ENCODE measurements at regions not wholly inside any gene's neighbourhood (a gene's known extent, or its start where the extent isn't known, plus 50 kb on each side); places are given as distances from the start of the nearest gene placed in this dataset.

GRCh38 chr7:12757443-12757842, 70.0 kb downstream of the ARL4A start:
- no peak overlapping the region for H3K27ac ChIP-seq (replicated peaks; ENCODE audit: low read length)

DNA sequence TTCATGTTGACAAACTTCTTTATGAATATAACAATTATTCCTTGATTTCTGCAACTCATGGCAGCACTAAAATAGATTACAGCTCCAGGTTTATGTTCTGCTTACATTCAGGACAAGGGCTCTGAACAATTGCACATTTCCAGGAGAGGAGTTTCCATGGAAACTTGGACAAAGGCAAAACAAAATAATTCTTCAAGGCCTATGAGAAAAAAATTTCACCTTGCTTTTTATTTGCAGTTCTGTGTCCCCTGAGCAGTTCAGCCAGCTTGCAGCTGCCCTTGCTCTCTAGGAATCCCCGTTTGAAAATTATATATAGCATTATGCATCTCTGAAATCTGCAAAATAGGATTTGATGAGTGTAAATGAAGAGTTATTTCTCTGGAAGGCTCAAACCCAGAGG, 71.7 kb downstream of the ARL4A start:
- H4K8ac ChIP-seq (ENCODE audit: low read depth, low read length): no peak overlapping the region
- no peak overlapping the region for H3K23ac ChIP-seq (ENCODE audit: low read depth, low read length, poor library complexity)
- no peak overlapping the region for H2BK12ac ChIP-seq (ENCODE audit: low read length)
- no CpG with 5 or more reads among the region's 1 CpG for WGBS, 2 donors (ENCODE audit: extremely low coverage in 2 of 2, insufficient read length in 2 of 2, insufficient replicate concordance in 1 of 2)
- H3K18ac ChIP-seq (ENCODE audit: low read length): no peak overlapping the region
- H3K27me3 ChIP-seq (ENCODE audit: control insufficient read depth in 3 of 3, insufficient read depth in 3 of 3, low read depth in 1 of 3, low read length in 3 of 3): no peaks in the 10 kb centered on the region
- DNase-seq (ENCODE audit: low spot score): no peak
- no peak overlapping the region for H2BK120ac ChIP-seq (ENCODE audit: low read depth, low read length)
- H3K9ac ChIP-seq (ENCODE audit: low read depth, low read length, poor library complexity): no peak overlapping the region
- H2AK5ac ChIP-seq (ENCODE audit: low read depth, low read length): no peak overlapping the region
- H3K9me3 ChIP-seq (replicated peaks in 1 of 2; ENCODE audit: control insufficient read depth in 2 of 2, insufficient read depth in 1 of 2, low read depth in 1 of 2, low read length in 2 of 2): peaks cover 2% of the 10 kb centered on the region in 2 donors
- H3K4me3 ChIP-seq (ENCODE audit: low read length in 2 of 2): no peak overlapping the region
- peaks cover 0 to 1% of the 10 kb centered on the region in 2 donors for H3K36me3 ChIP-seq (replicated peaks in 1 of 2; ENCODE audit: control insufficient read depth in 2 of 2, insufficient read depth in 2 of 2, low read length in 2 of 2)
- H3K14ac ChIP-seq (ENCODE audit: low read length): no peak overlapping the region
- H3K4ac ChIP-seq (ENCODE audit: low read length): no peak overlapping the region
- no peak overlapping the region for H2BK15ac ChIP-seq (ENCODE audit: low read length)
- no peak overlapping the region for H2BK5ac ChIP-seq (ENCODE audit: low read length)
- H3K27ac ChIP-seq (replicated peaks; ENCODE audit: low read length): no peak overlapping the region
- no peak overlapping the region for H4K91ac ChIP-seq (ENCODE audit: low read depth, low read length, poor library complexity)
- no peaks in the 10 kb centered on the region for H3K79me1 ChIP-seq (ENCODE audit: low read depth, low read length)
- H2AFZ ChIP-seq (ENCODE audit: low read length): no peak overlapping the region
- H3K4me2 ChIP-seq (ENCODE audit: insufficient read depth, low read length, poor library complexity, severe bottlenecking): no peak overlapping the region
- H3K4me1 ChIP-seq (ENCODE audit: control insufficient read depth in 2 of 2, insufficient read depth in 1 of 2, low read depth in 1 of 2, low read length in 2 of 2): peaks cover 0 to 15% of the 10 kb centered on the region in 2 donors

More at GRCh38 chr7:12757443-12757842, 70.0 kb downstream of the ARL4A start:
- no peak overlapping the region for H2AK5ac ChIP-seq (ENCODE audit: low read depth, low read length)
- no CpG with 5 or more reads among the region's 3 CpGs for WGBS, 2 donors (ENCODE audit: extremely low coverage in 2 of 2, insufficient read length in 2 of 2, insufficient replicate concordance in 1 of 2)
- H3K23ac ChIP-seq (ENCODE audit: low read depth, low read length, poor library complexity): no peak overlapping the region
- H4K8ac ChIP-seq (ENCODE audit: low read depth, low read length): no peak overlapping the region
- no peak overlapping the region for H3K4me3 ChIP-seq (ENCODE audit: low read length in 2 of 2)
- no peak overlapping the region for H2BK5ac ChIP-seq (ENCODE audit: low read length)
- no peak overlapping the region for H3K9ac ChIP-seq (ENCODE audit: low read depth, low read length, poor library complexity)
- no peaks in the 10 kb centered on the region for H3K79me1 ChIP-seq (ENCODE audit: low read depth, low read length)
- H3K18ac ChIP-seq (ENCODE audit: low read length): no peak overlapping the region
- H3K27me3 ChIP-seq (ENCODE audit: control insufficient read depth in 3 of 3, insufficient read depth in 3 of 3, low read depth in 1 of 3, low read length in 3 of 3): no peaks in the 10 kb centered on the region
- no peak overlapping the region for H4K91ac ChIP-seq (ENCODE audit: low read depth, low read length, poor library complexity)
- peaks cover 2% of the 10 kb centered on the region in 2 donors for H3K9me3 ChIP-seq (replicated peaks in 1 of 2; ENCODE audit: control insufficient read depth in 2 of 2, insufficient read depth in 1 of 2, low read depth in 1 of 2, low read length in 2 of 2)
- H2AFZ ChIP-seq (ENCODE audit: low read length): no peak overlapping the region
- no peak overlapping the region for H2BK15ac ChIP-seq (ENCODE audit: low read length)
- H3K4ac ChIP-seq (ENCODE audit: low read length): no peak overlapping the region
- no peak overlapping the region for H2BK12ac ChIP-seq (ENCODE audit: low read length)
- DNase-seq (ENCODE audit: low spot score): no peak
- H3K4me2 ChIP-seq (ENCODE audit: insufficient read depth, low read length, poor library complexity, severe bottlenecking): no peak overlapping the region
- no peak overlapping the region for H3K14ac ChIP-seq (ENCODE audit: low read length)
- H3K36me3 ChIP-seq (replicated peaks in 1 of 2; ENCODE audit: control insufficient read depth in 2 of 2, insufficient read depth in 2 of 2, low read length in 2 of 2): peaks cover 0 to 1% of the 10 kb centered on the region in 2 donors
- no peak overlapping the region for H2BK120ac ChIP-seq (ENCODE audit: low read depth, low read length)
- peaks cover 0 to 11% of the 10 kb centered on the region in 2 donors for H3K4me1 ChIP-seq (ENCODE audit: control insufficient read depth in 2 of 2, insufficient read depth in 1 of 2, low read depth in 1 of 2, low read length in 2 of 2)

DNA sequence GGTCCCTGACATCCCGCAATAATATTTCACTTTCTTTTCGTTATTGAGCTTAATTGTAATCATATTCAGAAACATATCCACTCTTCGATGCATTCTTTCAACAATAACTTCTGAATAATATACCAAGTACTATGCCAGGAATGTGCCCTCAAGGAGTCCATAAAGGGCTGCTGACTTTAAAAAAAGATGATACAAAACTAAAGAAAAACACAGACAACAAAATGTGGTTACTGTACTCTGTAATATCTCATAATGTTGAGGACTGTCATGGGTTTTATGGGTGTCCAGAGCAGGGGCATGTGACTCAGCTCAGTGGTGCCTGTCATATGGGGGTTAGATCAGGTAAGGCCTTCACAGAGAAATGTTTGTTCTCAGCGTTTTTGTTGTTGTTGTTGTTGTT, 73.7 kb downstream of the ARL4A start:
- Histone ChIP-seq H2BK120ac (ENCODE audit: low read depth, low read length) (no peak overlapping the region), H4K91ac (ENCODE audit: low read depth, low read length, poor library complexity) (no peak overlapping the region), H3K27ac (replicated peaks; ENCODE audit: low read length) (no peak overlapping the region), H3K4me2 (ENCODE audit: insufficient read depth, low read length, poor library complexity, severe bottlenecking) (no peak overlapping the region), H2AFZ (ENCODE audit: low read length) (no peak overlapping the region), H3K9me3 (replicated peaks in 1 of 2; ENCODE audit: control insufficient read depth in 2 of 2, insufficient read depth in 1 of 2, low read depth in 1 of 2, low read length in 2 of 2) (peaks cover 2% of the 10 kb centered on the region in 2 donors), H3K36me3 (replicated peaks in 1 of 2; ENCODE audit: control insufficient read depth in 2 of 2, insufficient read depth in 2 of 2, low read length in 2 of 2) (peaks cover 0 to 1% of the 10 kb centered on the region in 2 donors), H3K4ac (ENCODE audit: low read length) (no peak overlapping the region), H3K4me1 (ENCODE audit: control insufficient read depth in 2 of 2, insufficient read depth in 1 of 2, low read depth in 1 of 2, low read length in 2 of 2) (peaks cover 3 to 23% of the 10 kb centered on the region in 2 donors), H3K79me1 (ENCODE audit: low read depth, low read length) (no peaks in the 10 kb centered on the region), H4K8ac (ENCODE audit: low read depth, low read length) (no peak overlapping the region), H2BK15ac (ENCODE audit: low read length) (no peak overlapping the region), H3K27me3 (ENCODE audit: control insufficient read depth in 3 of 3, insufficient read depth in 3 of 3, low read depth in 1 of 3, low read length in 3 of 3) (no peaks in the 10 kb centered on the region), H3K9ac (ENCODE audit: low read depth, low read length, poor library complexity) (no peak overlapping the region), H2BK12ac (ENCODE audit: low read length) (no peak overlapping the region), H2BK5ac (ENCODE audit: low read length) (no peak overlapping the region), H3K23ac (ENCODE audit: low read depth, low read length, poor library complexity) (no peak overlapping the region), H3K4me3 (ENCODE audit: low read length in 2 of 2) (no peak overlapping the region), H2AK5ac (ENCODE audit: low read depth, low read length) (no peak overlapping the region), H3K18ac (ENCODE audit: low read length) (no peak overlapping the region), H3K14ac (ENCODE audit: low read length) (no peak overlapping the region)
- WGBS, 2 donors (ENCODE audit: extremely low coverage in 2 of 2, insufficient read length in 2 of 2, insufficient replicate concordance in 1 of 2): no CpG with 5 or more reads among the region's 4 CpGs
- no peak for DNase-seq (ENCODE audit: low spot score)

DNA sequence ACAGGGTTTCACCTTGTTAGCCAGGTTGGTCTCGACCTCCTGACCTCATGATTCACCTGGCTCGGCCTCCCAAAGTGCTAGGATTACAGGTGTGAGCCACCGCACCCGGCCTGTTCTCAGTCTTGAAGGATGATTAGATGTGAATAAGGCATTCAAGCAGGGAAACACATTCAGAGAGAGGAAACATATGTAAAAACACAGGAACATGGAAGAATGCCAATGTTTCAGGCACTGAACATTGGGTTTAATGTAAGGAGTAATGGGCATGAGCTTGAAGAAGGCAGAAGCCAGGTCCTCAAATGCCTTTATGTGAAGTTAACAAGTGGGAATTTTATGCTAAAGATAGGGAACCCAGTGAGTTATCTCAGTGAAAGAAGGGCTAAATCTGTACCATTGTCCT, 74.3 kb downstream of the ARL4A start:
- no peak overlapping the region for H4K8ac ChIP-seq (ENCODE audit: low read depth, low read length)
- H3K27me3 ChIP-seq (ENCODE audit: control insufficient read depth in 3 of 3, insufficient read depth in 3 of 3, low read depth in 1 of 3, low read length in 3 of 3): no peaks in the 10 kb centered on the region
- no peaks in the 10 kb centered on the region for H3K79me1 ChIP-seq (ENCODE audit: low read depth, low read length)
- H2BK5ac ChIP-seq (ENCODE audit: low read length): no peak overlapping the region
- H3K27ac ChIP-seq (replicated peaks; ENCODE audit: low read length): no peak overlapping the region
- no peak overlapping the region for H3K4me3 ChIP-seq (ENCODE audit: low read length in 2 of 2)
- no peak overlapping the region for H2BK15ac ChIP-seq (ENCODE audit: low read length)
- H3K36me3 ChIP-seq (replicated peaks in 1 of 2; ENCODE audit: control insufficient read depth in 2 of 2, insufficient read depth in 2 of 2, low read length in 2 of 2): peaks cover 0 to 1% of the 10 kb centered on the region in 2 donors
- H3K4me2 ChIP-seq (ENCODE audit: insufficient read depth, low read length, poor library complexity, severe bottlenecking): no peak overlapping the region
- no peak overlapping the region for H2BK120ac ChIP-seq (ENCODE audit: low read depth, low read length)
- WGBS, 2 donors (ENCODE audit: extremely low coverage in 2 of 2, insufficient read length in 2 of 2, insufficient replicate concordance in 1 of 2): no CpG with 5 or more reads among the region's 4 CpGs
- H2BK12ac ChIP-seq (ENCODE audit: low read length): no peak overlapping the region
- H4K91ac ChIP-seq (ENCODE audit: low read depth, low read length, poor library complexity): no peak overlapping the region
- no peak overlapping the region for H2AK5ac ChIP-seq (ENCODE audit: low read depth, low read length)
- H3K23ac ChIP-seq (ENCODE audit: low read depth, low read length, poor library complexity): no peak overlapping the region
- H3K4me1 ChIP-seq (ENCODE audit: control insufficient read depth in 2 of 2, insufficient read depth in 1 of 2, low read depth in 1 of 2, low read length in 2 of 2): peaks cover 3 to 23% of the 10 kb centered on the region in 2 donors
- no peak overlapping the region for H3K9ac ChIP-seq (ENCODE audit: low read depth, low read length, poor library complexity)
- H3K9me3 ChIP-seq (replicated peaks in 1 of 2; ENCODE audit: control insufficient read depth in 2 of 2, insufficient read depth in 1 of 2, low read depth in 1 of 2, low read length in 2 of 2): peaks cover 2% of the 10 kb centered on the region in 2 donors
- H3K18ac ChIP-seq (ENCODE audit: low read length): no peak overlapping the region
- no peak for DNase-seq (ENCODE audit: low spot score)
- H3K14ac ChIP-seq (ENCODE audit: low read length): no peak overlapping the region
- H3K4ac ChIP-seq (ENCODE audit: low read length): no peak overlapping the region
- no peak overlapping the region for H2AFZ ChIP-seq (ENCODE audit: low read length)

Measured in neuronal stem cell (in vitro differentiated cells).